NCI-H446 (cell line): ENCODE measurements at regions not wholly inside any gene's neighbourhood (a gene's known extent, or its start where the extent isn't known, plus 50 kb on each side); places are given as distances from the start of the nearest gene placed in this dataset.
"Not testable (repeated sequence)": the region's sequence is repeated elsewhere in the genome, so short reads cannot be mapped to it uniquely, and the experiment has no call there.

Experiments
- DNase-seq, 2 experiments: peaks; one replicate each; lab custom pipeline; 2025; lab: John Stamatoyannopoulos, UW

GRCh38 chr10:64732372-64732957, 1211.3 kb downstream of the REEP3 start:
- no peak for DNase-seq

GRCh38 chr10:64733980-64734379, 1212.8 kb downstream of the REEP3 start:
- DNase-seq = peak in 1 of 2 experiments; percentile 1

GRCh38 chr10:64738462-64738861, 1217.3 kb downstream of the REEP3 start:
- no peak for DNase-seq

GRCh38 chr10:64745565-64745964, 1224.4 kb downstream of the REEP3 start:
- no peak for DNase-seq

GRCh38 chr10:64750672-64751071, 1229.5 kb downstream of the REEP3 start:
- DNase-seq = no peak

GRCh38 chr10:64753516-64753915, 1232.3 kb downstream of the REEP3 start:
- DNase-seq = no peak

GRCh38 chr10:64760371-64760770, 1239.2 kb downstream of the REEP3 start:
- no peak for DNase-seq

GRCh38 chr10:64762861-64763260, 1241.7 kb downstream of the REEP3 start:
- DNase-seq = no peak

GRCh38 chr10:64765498-64765897, 1244.3 kb downstream of the REEP3 start:
- no peak for DNase-seq

GRCh38 chr10:64771253-64772050, 1250.3 kb downstream of the REEP3 start:
- DNase-seq = no peak

- no peak for DNase-seq
Observed at GRCh38 chr10:64773357-64773756, 1252.2 kb downstream of the REEP3 start.

- DNase-seq = not testable (repeated sequence)
Observed at GRCh38 chr10:64784451-64784850, 1263.2 kb downstream of the REEP3 start.

GRCh38 chr10:64785816-64786215, 1264.6 kb downstream of the REEP3 start:
- DNase-seq = peak in 1 of 2 experiments; percentile 3

- no peak for DNase-seq
Observed at GRCh38 chr10:64786989-64787388, 1265.8 kb downstream of the REEP3 start.

- DNase-seq = no peak
Observed at GRCh38 chr10:64795847-64796246, 1274.6 kb downstream of the REEP3 start.

- no peak for DNase-seq
Observed at GRCh38 chr10:64798297-64798696, 1277.1 kb downstream of the REEP3 start.

- DNase-seq = not testable (repeated sequence)
Observed at GRCh38 chr10:64808233-64808632, 1287.0 kb downstream of the REEP3 start.

- not testable (repeated sequence) for DNase-seq
Observed at GRCh38 chr10:64810046-64810445, 1288.8 kb downstream of the REEP3 start.

GRCh38 chr10:64813391-64813790, 1292.2 kb downstream of the REEP3 start:
- DNase-seq = no peak

- DNase-seq = no peak
Observed at GRCh38 chr10:64814201-64814600, 1293.0 kb downstream of the REEP3 start.

GRCh38 chr10:64829888-64830412, 1308.7 kb downstream of the REEP3 start:
- DNase-seq = no peak

- no peak for DNase-seq
Observed at GRCh38 chr10:64830869-64831268, 1309.7 kb downstream of the REEP3 start.

GRCh38 chr10:64840341-64840740, 1319.1 kb downstream of the REEP3 start:
- DNase-seq = no peak
